ENCODE measurements at regions not wholly inside any gene's neighbourhood (a gene's known extent, or its start where the extent isn't known, plus 50 kb on each side); places are given as distances from the start of the nearest gene placed in this dataset.

GRCh38 chr2:16187482-16187817 is 247.1 kb downstream of the MYCN start:
- no peak overlapping the region for H3K4ac ChIP-seq (ENCODE audit: low read depth, low read length)
- no peaks in the 10 kb centered on the region for H3K27me3 ChIP-seq (ENCODE audit: insufficient read depth, low read length)
- no peak overlapping the region for H3K23ac ChIP-seq (ENCODE audit: insufficient read length, low read depth, low read length)
- H2BK20ac ChIP-seq (ENCODE audit: low read depth, low read length, poor library complexity, severe bottlenecking) = no peak overlapping the region
- Mint-ChIP-seq H3K9me3 (no peaks in the 10 kb centered on the region), H3K4me3 (no peak overlapping the region), H3K36me3 (ENCODE audit: insufficient read depth in 1 of 3, low read depth in 3 of 3) (no peaks in the 10 kb centered on the region), H3K4me1 (peaks cover 31% of the 10 kb centered on the region in 2 experiments), H3K27ac (no peak overlapping the region), H3K27me3 (ENCODE audit: low read depth) (no peaks in the 10 kb centered on the region)
- no peak overlapping the region for H3T11ph ChIP-seq (ENCODE audit: low read length)
- H2BK12ac ChIP-seq (ENCODE audit: insufficient read length, low read depth, low read length) = no peak overlapping the region
- H3K9ac ChIP-seq (ENCODE audit: extremely low read depth, insufficient read length, low read length) = no peak overlapping the region
- no peaks in the 10 kb centered on the region for H3K79me1 ChIP-seq (ENCODE audit: insufficient read depth, low read depth, low read length, poor library complexity, severe bottlenecking)
- H2BK120ac ChIP-seq (ENCODE audit: low read depth, low read length, poor library complexity, severe bottlenecking) = no peak overlapping the region
- no peak overlapping the region for H2BK15ac ChIP-seq (ENCODE audit: low read depth, low read length)
- H4K91ac ChIP-seq (ENCODE audit: insufficient read length, low read depth, low read length) = no peak overlapping the region
- no peaks in the 10 kb centered on the region for H3K9me3 ChIP-seq (ENCODE audit: control insufficient read depth, low read depth, low read length)
- H3K4me2 ChIP-seq (ENCODE audit: insufficient read depth, insufficient read length, low read length) = no peak overlapping the region
- H3K4me1 ChIP-seq (ENCODE audit: insufficient read depth, low read length) = peaks cover 2% of the 10 kb centered on the region; the same call in 1 of the 2 replicates
- H3K18ac ChIP-seq (ENCODE audit: insufficient read length, low read depth, low read length) = no peak overlapping the region
- no peak overlapping the region for H2AK5ac ChIP-seq (ENCODE audit: insufficient read length, low read length)
- no peak overlapping the region for H3K56ac ChIP-seq (ENCODE audit: insufficient read length, low read depth, low read length)
- no peak overlapping the region for H3K27ac ChIP-seq (ENCODE audit: insufficient read length, low read depth, low read length)
- no peaks in the 10 kb centered on the region for H3K23me2 ChIP-seq (ENCODE audit: insufficient read length, low read depth, low read length, poor library complexity, severe bottlenecking)
- H3K14ac ChIP-seq (ENCODE audit: insufficient read depth, low read length) = no peak overlapping the region
- H3K79me2 ChIP-seq (ENCODE audit: insufficient read depth, low read length) = no peaks in the 10 kb centered on the region
- no peaks in the 10 kb centered on the region for H4K20me1 ChIP-seq (ENCODE audit: control insufficient read depth, insufficient read depth, insufficient read length)
- H4K8ac ChIP-seq (replicated peaks; ENCODE audit: insufficient read length, low read depth, low read length) = no peak overlapping the region
- WGBS (ENCODE audit: extremely low coverage, insufficient read length, low lambda C conversion rate) = no CpG with 5 or more reads among the region's 3 CpGs
- DNase-seq = no peak
- no peak overlapping the region for H2BK5ac ChIP-seq (ENCODE audit: insufficient read length, low read length)
- no peak for TF ChIP-seq CTCF (conservative IDR thresholded peaks at IDR 0.05)
- H2AFZ ChIP-seq (ENCODE audit: low read length) = no peak overlapping the region
- H4K5ac ChIP-seq (ENCODE audit: insufficient read length, low read depth, low read length) = no peak overlapping the region

Measured in H9 (cell line).